Kidney (tissue), 13 donors: ENCODE measurements at regions not wholly inside any gene's neighbourhood (a gene's known extent, or its start where the extent isn't known, plus 50 kb on each side); places are given as distances from the start of the nearest gene placed in this dataset.

Experiments
- DNase-seq, 5 donors: peaks; one replicate each; pipeline ENCODE4 v3.0.0-alpha.2; 2013 to 2020
- FAIRE-seq: peaks from 2 replicates; lab custom pipeline; 2012; peaks lifted over from hg19 to GRCh38; lab: Jason Lieb, UNC
- H3K27ac ChIP-seq, 2 donors: one replicate each; pipeline ENCODE4 v1.7.0; 2013; ENCODE audit warnings: low read depth in 2 of 2, low read length in 2 of 2, inconsistent platforms in 1 of 2
- H3K27me3 ChIP-seq: one replicate; pipeline ENCODE4 v1.7.1; 2013; ENCODE audit warnings: low read length, inconsistent platforms; ENCODE audit not compliant: control insufficient read depth, insufficient read depth
- H3K36me3 ChIP-seq, 3 donors: one replicate each; pipeline versions ENCODE4 v1.7.0 to v1.7.1; 2013; ENCODE audit warnings: low read length in 3 of 3, control low read depth in 1 of 3, inconsistent platforms in 1 of 3; ENCODE audit not compliant: insufficient read depth in 3 of 3, control insufficient read depth in 2 of 3
- H3K4me1 ChIP-seq, 3 donors: one replicate each; pipeline versions ENCODE4 v1.7.0 to v1.7.1; 2013; ENCODE audit warnings: low read length in 3 of 3, inconsistent platforms in 1 of 3, low read depth in 1 of 3; ENCODE audit not compliant: control insufficient read depth in 2 of 3, insufficient read depth in 2 of 3
- H3K4me3 ChIP-seq, 3 donors: one replicate each; pipeline versions ENCODE4 v1.7.0 to v1.8.1; 2013; ENCODE audit warnings: low read length in 3 of 3, control low read depth in 1 of 3, inconsistent platforms in 1 of 3
- H3K9ac ChIP-seq, 3 donors: one replicate each; pipeline versions ENCODE4 v1.7.0 to v1.7.1; 2013; ENCODE audit warnings: low read length in 3 of 3, control low read depth in 1 of 3, inconsistent platforms in 1 of 3
- H3K9me3 ChIP-seq, 3 donors: one replicate each; pipeline versions ENCODE4 v1.7.0 to v1.7.1; 2013; ENCODE audit warnings: low read length in 3 of 3, control low read depth in 1 of 3, inconsistent platforms in 1 of 3; ENCODE audit not compliant: control insufficient read depth in 2 of 3, insufficient read depth in 1 of 3
- intact Hi-C: fragments of 100-400 bp; cut with DNase I; formaldehyde crosslinking; loops from one replicate; pipeline ENCODE4 v1.11.1; 2022
- TF ChIP-seq, protein P1 (sequence below): IDR thresholded peaks from 3 replicates; pipeline ENCODE4 v1.5.1; 2012; ENCODE audit warnings: mild to moderate bottlenecking, moderate library complexity, borderline replicate concordance; ENCODE audit not compliant: insufficient read depth; ENCODE audit errors: extremely low read depth
- donor health status: control.
- donor health status: control.
- donor health status: control.
- donor health status: control.
- donor health status: control.
- donor health status: DM: yes; HTN: yes; CAD: no.
- donor health status: Normal renal cell carcinoma (clear cell type).

GRCh38 chr12:19938031-19938430 is 430.3 kb upstream of the PDE3A start:
- no peaks in the 10 kb centered on the region for H3K27me3 ChIP-seq
- H3K9me3 ChIP-seq, result no peaks in the 10 kb centered on the region
- DNase-seq (no peak), FAIRE-seq (no peak)
- H3K27ac ChIP-seq, result no peak overlapping the region
- no peak overlapping the region for H3K4me3 ChIP-seq
- TF ChIP-seq, protein P1, sequence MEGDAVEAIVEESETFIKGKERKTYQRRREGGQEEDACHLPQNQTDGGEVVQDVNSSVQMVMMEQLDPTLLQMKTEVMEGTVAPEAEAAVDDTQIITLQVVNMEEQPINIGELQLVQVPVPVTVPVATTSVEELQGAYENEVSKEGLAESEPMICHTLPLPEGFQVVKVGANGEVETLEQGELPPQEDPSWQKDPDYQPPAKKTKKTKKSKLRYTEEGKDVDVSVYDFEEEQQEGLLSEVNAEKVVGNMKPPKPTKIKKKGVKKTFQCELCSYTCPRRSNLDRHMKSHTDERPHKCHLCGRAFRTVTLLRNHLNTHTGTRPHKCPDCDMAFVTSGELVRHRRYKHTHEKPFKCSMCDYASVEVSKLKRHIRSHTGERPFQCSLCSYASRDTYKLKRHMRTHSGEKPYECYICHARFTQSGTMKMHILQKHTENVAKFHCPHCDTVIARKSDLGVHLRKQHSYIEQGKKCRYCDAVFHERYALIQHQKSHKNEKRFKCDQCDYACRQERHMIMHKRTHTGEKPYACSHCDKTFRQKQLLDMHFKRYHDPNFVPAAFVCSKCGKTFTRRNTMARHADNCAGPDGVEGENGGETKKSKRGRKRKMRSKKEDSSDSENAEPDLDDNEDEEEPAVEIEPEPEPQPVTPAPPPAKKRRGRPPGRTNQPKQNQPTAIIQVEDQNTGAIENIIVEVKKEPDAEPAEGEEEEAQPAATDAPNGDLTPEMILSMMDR, result no peak
- H3K9ac ChIP-seq, result no peak overlapping the region
- H3K4me1 ChIP-seq, result no peaks in the 10 kb centered on the region
- H3K36me3 ChIP-seq, result no peaks in the 10 kb centered on the region
- intact Hi-C loops, result no loop called here

DNA sequence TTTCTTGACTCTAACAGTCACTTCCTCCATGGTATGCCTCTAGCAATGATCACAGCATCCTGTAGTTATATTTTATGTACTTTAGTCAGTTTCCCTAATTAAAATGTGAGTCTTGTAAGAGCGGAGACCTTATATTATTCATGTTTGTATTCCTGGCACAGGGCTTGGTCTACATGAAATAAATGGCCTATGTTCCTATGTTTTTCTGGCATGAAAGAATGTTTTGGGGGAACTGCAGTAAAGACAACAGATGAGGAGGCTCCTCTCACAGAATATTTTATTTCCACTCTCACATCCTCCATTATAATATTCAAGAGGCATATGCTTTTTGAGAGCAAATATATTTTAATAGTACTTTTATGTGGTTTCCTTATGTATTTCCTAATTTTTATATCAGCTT is 429.8 kb upstream of the PDE3A start:
- intact Hi-C loops, result no loop called here
- DNase-seq, result no peak
- H3K27me3 ChIP-seq, result no peaks in the 10 kb centered on the region

GRCh38 chr12:19940267-19940666 is 428.1 kb upstream of the PDE3A start:
- Histone ChIP-seq H3K4me1 (no peaks in the 10 kb centered on the region), H3K27ac (no peak overlapping the region), H3K9ac (no peak overlapping the region), H3K27me3 (no peaks in the 10 kb centered on the region), H3K4me3 (no peak overlapping the region), H3K36me3 (no peaks in the 10 kb centered on the region), H3K9me3 (no peaks in the 10 kb centered on the region)
- DNase-seq (no peak), FAIRE-seq (no peak)
- TF ChIP-seq, protein P1, result no peak
- intact Hi-C loops, result no loop called here

More for the DNA sequence above, 429.8 kb upstream of the PDE3A start:
- H3K4me1 ChIP-seq, result no peaks in the 10 kb centered on the region
- no peak overlapping the region for H3K4me3 ChIP-seq
- no peak overlapping the region for H3K9ac ChIP-seq
- H3K36me3 ChIP-seq, result no peaks in the 10 kb centered on the region
- H3K27ac ChIP-seq, result no peak overlapping the region
- TF ChIP-seq, protein P1, result no peak
- no peak for FAIRE-seq
- H3K9me3 ChIP-seq, result no peaks in the 10 kb centered on the region

GRCh38 chr12:19941096-19941495 is 427.2 kb upstream of the PDE3A start:
- H3K27ac ChIP-seq, result no peak overlapping the region
- DNase-seq (no peak), FAIRE-seq (no peak)
- H3K4me1 ChIP-seq, result no peaks in the 10 kb centered on the region
- intact Hi-C loops, result no loop called here
- no peaks in the 10 kb centered on the region for H3K9me3 ChIP-seq
- H3K4me3 ChIP-seq, result no peak overlapping the region
- H3K9ac ChIP-seq, result no peak overlapping the region
- no peaks in the 10 kb centered on the region for H3K27me3 ChIP-seq
- no peaks in the 10 kb centered on the region for H3K36me3 ChIP-seq
- TF ChIP-seq, protein P1, result no peak
